ENCODE measurements at regions not wholly inside any gene's neighbourhood (a gene's known extent, or its start where the extent isn't known, plus 50 kb on each side); places are given as distances from the start of the nearest gene placed in this dataset.

GRCh38 chr16:86816930-86817625 is 238.7 kb downstream of the FOXL1 start:
- TF ChIP-seq POLR2A (IDR thresholded peaks at IDR 0.05; ENCODE audit: low read length) (no peak), GATA1 (IDR thresholded peaks at IDR 0.05; ENCODE audit: low read depth, low read length) (no peak)

Measured in erythroblast (primary cell).